ENCODE measurements at regions not wholly inside any gene's neighbourhood (a gene's known extent, or its start where the extent isn't known, plus 50 kb on each side); places are given as distances from the start of the nearest gene placed in this dataset.

DNA sequence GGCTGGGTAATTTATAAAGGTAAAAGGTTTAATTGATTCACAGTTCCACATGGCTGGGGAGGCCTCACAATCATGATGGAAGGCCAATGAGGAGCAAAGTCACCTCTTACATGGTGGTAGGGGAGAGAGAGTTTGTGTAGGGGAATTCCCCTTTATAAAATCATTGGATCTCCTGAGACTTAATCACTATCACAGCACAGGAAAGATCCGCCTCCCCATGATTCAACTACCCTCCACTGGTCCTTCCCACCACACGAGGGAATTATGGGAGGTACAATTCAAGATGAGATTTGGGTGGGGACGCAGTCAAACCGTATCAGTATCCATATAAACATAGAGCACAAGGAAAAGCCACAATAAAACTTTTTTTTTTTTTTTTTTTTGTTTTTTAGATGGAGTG, 172.6 kb upstream of the PIEZO2 start:
- TF ChIP-seq CTCF (IDR thresholded peaks at IDR 0.05) = no peak
- peaks cover 7% of the 10 kb centered on the region for H3K27me3 Mint-ChIP-seq (ENCODE audit: insufficient read depth)
- peaks cover 16% of the 10 kb centered on the region for H3K36me3 Mint-ChIP-seq (ENCODE audit: low read depth)
- H3K4me1 Mint-ChIP-seq (ENCODE audit: low read depth) = peaks cover 71% of the 10 kb centered on the region
- H3K4me3 Mint-ChIP-seq = peak overlapping the region; percentile 46; the same call in 1 of the 2 replicates
- no peaks in the 10 kb centered on the region for H3K9me3 Mint-ChIP-seq
- no peak for DNase-seq
- peak overlapping the region; percentile 79 for H3K27ac Mint-ChIP-seq

GRCh38 chr18:11320986-11321385, 171.6 kb upstream of the PIEZO2 start:
- no peaks in the 10 kb centered on the region for H3K9me3 Mint-ChIP-seq
- no peak for TF ChIP-seq CTCF (IDR thresholded peaks at IDR 0.05)
- H3K36me3 Mint-ChIP-seq (ENCODE audit: low read depth) = peaks cover 9% of the 10 kb centered on the region
- peaks cover 61% of the 10 kb centered on the region for H3K4me1 Mint-ChIP-seq (ENCODE audit: low read depth)
- H3K4me3 Mint-ChIP-seq = peak overlapping the region; percentile 24; the same call in 1 of the 2 replicates
- H3K27me3 Mint-ChIP-seq (ENCODE audit: insufficient read depth) = peaks cover 7% of the 10 kb centered on the region
- peak overlapping the region; percentile 79 for H3K27ac Mint-ChIP-seq
- DNase-seq = peak; percentile 87

- H3K27me3 Mint-ChIP-seq (ENCODE audit: insufficient read depth) = no peaks in the 10 kb centered on the region; the same call in none of the 2 replicates
- DNase-seq = no peak
- no peak for TF ChIP-seq CTCF (IDR thresholded peaks at IDR 0.05)
- H3K4me1 Mint-ChIP-seq (ENCODE audit: low read depth) = peaks cover 17% of the 10 kb centered on the region
- no peak overlapping the region for H3K4me3 Mint-ChIP-seq
- H3K36me3 Mint-ChIP-seq (ENCODE audit: low read depth) = no peaks in the 10 kb centered on the region
- no peak overlapping the region for H3K27ac Mint-ChIP-seq
- H3K9me3 Mint-ChIP-seq = no peaks in the 10 kb centered on the region
Measured at GRCh38 chr18:11316546-11316945, 167.2 kb upstream of the PIEZO2 start.

- H3K36me3 Mint-ChIP-seq (ENCODE audit: low read depth) = no peaks in the 10 kb centered on the region
- TF ChIP-seq CTCF (IDR thresholded peaks at IDR 0.05) = peak; percentile 90
- no peak for DNase-seq
- H3K27me3 Mint-ChIP-seq (ENCODE audit: insufficient read depth) = no peaks in the 10 kb centered on the region; the same call in 1 of the 2 replicates
- peaks cover 12% of the 10 kb centered on the region for H3K4me1 Mint-ChIP-seq (ENCODE audit: low read depth)
- no peak overlapping the region for H3K27ac Mint-ChIP-seq
- H3K9me3 Mint-ChIP-seq = no peaks in the 10 kb centered on the region
- no peak overlapping the region for H3K4me3 Mint-ChIP-seq
Measured at GRCh38 chr18:11310476-11311086, 161.2 kb upstream of the PIEZO2 start.

DNA sequence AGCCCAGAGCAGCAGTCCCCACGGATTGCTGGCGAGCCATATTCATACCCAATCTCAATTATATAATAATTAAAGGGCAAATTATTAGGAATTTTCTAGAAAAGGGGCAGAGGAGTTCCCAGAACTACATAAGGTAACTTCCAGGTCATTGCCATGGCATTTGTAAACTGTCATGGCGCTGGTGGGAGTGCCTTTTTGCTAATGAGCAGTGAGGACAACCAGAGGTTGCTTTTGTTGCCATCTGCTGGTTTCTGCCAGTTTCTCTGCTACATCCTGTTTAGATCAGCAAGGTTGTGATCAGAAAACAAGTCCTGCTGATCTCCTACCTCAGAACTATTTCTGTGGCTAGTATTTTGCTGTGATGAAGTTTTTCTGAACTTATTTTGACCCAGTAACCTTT, 159.8 kb upstream of the PIEZO2 start:
- Mint-ChIP-seq H3K27me3 (ENCODE audit: insufficient read depth) (no peaks in the 10 kb centered on the region; the same call in 1 of the 2 replicates), H3K27ac (no peak overlapping the region), H3K4me3 (no peak overlapping the region), H3K4me1 (ENCODE audit: low read depth) (peaks cover 12% of the 10 kb centered on the region), H3K9me3 (no peaks in the 10 kb centered on the region), H3K36me3 (ENCODE audit: low read depth) (no peaks in the 10 kb centered on the region)
- peak; percentile 14; the same call in 1 of the 2 replicates for TF ChIP-seq CTCF (IDR thresholded peaks at IDR 0.05)
- peak; percentile 45 for DNase-seq

Data from HFFc6 (cell line).